Mesendoderm (in vitro differentiated cells): ENCODE measurements at regions not wholly inside any gene's neighbourhood (a gene's known extent, or its start where the extent isn't known, plus 50 kb on each side); places are given as distances from the start of the nearest gene placed in this dataset.

Source experiments
- DNase-seq: peaks from one replicate; pipeline ENCODE4 v3.0.0; 2013
- H2AK5ac ChIP-seq: 2 replicates; pipeline ENCODE4 v1.6.1; 2013; ENCODE audit warnings: low read length, inconsistent platforms
- H2BK120ac ChIP-seq: 2 replicates; pipeline ENCODE4 v1.6.1; 2013; ENCODE audit warnings: low read depth, mild to moderate bottlenecking, low read length, moderate library complexity, mixed read lengths
- H2BK15ac ChIP-seq: replicated peaks from 2 replicates; pipeline ENCODE4 v1.6.1; 2013; ENCODE audit warnings: low read depth, mild to moderate bottlenecking, moderate library complexity
- H2BK5ac ChIP-seq: 2 replicates; pipeline ENCODE4 v1.6.1; 2013; ENCODE audit warnings: low read length, inconsistent platforms
- H3K18ac ChIP-seq: 2 replicates; pipeline ENCODE4 v1.6.1; 2013; ENCODE audit warnings: mild to moderate bottlenecking, low read length, mixed read lengths
- H3K23ac ChIP-seq: one replicate; pipeline ENCODE4 v1.6.1; 2013; ENCODE audit warnings: low read length
- H3K27ac ChIP-seq: 2 replicates; pipeline ENCODE4 v1.5.1; 2013; ENCODE audit warnings: low read depth, mild to moderate bottlenecking, inconsistent platforms, low read length, moderate library complexity
- H3K27me3 ChIP-seq: 2 replicates; pipeline ENCODE4 v1.6.1; 2013; ENCODE audit warnings: low read length, control low read depth, mild to moderate bottlenecking, inconsistent platforms; ENCODE audit not compliant: insufficient read depth, poor library complexity
- H3K36me3 ChIP-seq: 2 replicates; pipeline ENCODE4 v1.6.1; 2013; ENCODE audit warnings: low read length, inconsistent platforms; ENCODE audit not compliant: control insufficient read depth, insufficient read depth
- H3K4ac ChIP-seq: one replicate; pipeline ENCODE4 v1.6.1; 2013; ENCODE audit warnings: low read depth, mild to moderate bottlenecking, low read length, moderate library complexity
- H3K4me1 ChIP-seq: 2 replicates; pipeline ENCODE4 v1.6.1; 2013; ENCODE audit warnings: low read depth, low read length, inconsistent platforms; ENCODE audit not compliant: control insufficient read depth
- H3K4me2 ChIP-seq: 2 replicates; pipeline ENCODE4 v1.6.1; 2013; ENCODE audit warnings: low read length
- H3K4me3 ChIP-seq: 2 replicates; pipeline ENCODE4 v1.5.1; 2013; ENCODE audit warnings: mild to moderate bottlenecking, low read length
- H3K56ac ChIP-seq: one replicate; pipeline ENCODE4 v1.6.1; 2013; ENCODE audit warnings: low read length
- H3K79me1 ChIP-seq: 2 replicates; pipeline ENCODE4 v1.6.1; 2013; ENCODE audit warnings: low read length, inconsistent platforms
- H3K79me2 ChIP-seq: 2 replicates; pipeline ENCODE4 v1.6.1; 2013; ENCODE audit warnings: mild to moderate bottlenecking, low read length; ENCODE audit not compliant: control insufficient read depth, insufficient read depth
- H3K9ac ChIP-seq: 2 replicates; pipeline ENCODE4 v1.6.1; 2013; ENCODE audit warnings: low read length, inconsistent platforms
- H4K5ac ChIP-seq: one replicate; pipeline ENCODE4 v1.6.1; 2013; ENCODE audit warnings: low read length
- H4K8ac ChIP-seq: one replicate; pipeline ENCODE4 v1.6.1; 2013; ENCODE audit warnings: low read depth, mild to moderate bottlenecking, control low read depth, low read length, moderate library complexity
- WGBS: extraction: QIAGEN DNeasy Blood & Tissue Kit; methylation state at CpG from one replicate; pipeline ENCODE4 v1.1.7; 2013; ENCODE audit warnings: low lambda C conversion rate, missing lambda C conversion rate; ENCODE audit not compliant: insufficient coverage; ENCODE audit errors: extremely low coverage; 5-methylcytosine and 5-hydroxymethylcytosine counted together

- Histone ChIP-seq H3K4ac (no peak overlapping the region), H3K23ac (no peak overlapping the region), H3K56ac (no peak overlapping the region), H2BK15ac (no peak overlapping the region), H3K4me2 (no peak overlapping the region), H3K79me2 (no peaks in the 10 kb centered on the region), H2BK5ac (no peak overlapping the region), H3K27ac (no peak overlapping the region), H2BK120ac (no peak overlapping the region), H3K79me1 (no peaks in the 10 kb centered on the region), H4K5ac (no peak overlapping the region), H3K36me3 (no peaks in the 10 kb centered on the region), H4K8ac (no peak overlapping the region), H3K4me3 (no peak overlapping the region), H3K27me3 (no peaks in the 10 kb centered on the region), H3K18ac (no peak overlapping the region), H2AK5ac (no peak overlapping the region), H3K9ac (no peak overlapping the region), H3K4me1 (no peaks in the 10 kb centered on the region)
- no CpG with 5 or more reads among the region's 1 CpG for WGBS
- no peak for DNase-seq
These were observed 486.6 kb downstream of the SOX2 start for GRCh38 chr3:182198345-182198744.

DNA sequence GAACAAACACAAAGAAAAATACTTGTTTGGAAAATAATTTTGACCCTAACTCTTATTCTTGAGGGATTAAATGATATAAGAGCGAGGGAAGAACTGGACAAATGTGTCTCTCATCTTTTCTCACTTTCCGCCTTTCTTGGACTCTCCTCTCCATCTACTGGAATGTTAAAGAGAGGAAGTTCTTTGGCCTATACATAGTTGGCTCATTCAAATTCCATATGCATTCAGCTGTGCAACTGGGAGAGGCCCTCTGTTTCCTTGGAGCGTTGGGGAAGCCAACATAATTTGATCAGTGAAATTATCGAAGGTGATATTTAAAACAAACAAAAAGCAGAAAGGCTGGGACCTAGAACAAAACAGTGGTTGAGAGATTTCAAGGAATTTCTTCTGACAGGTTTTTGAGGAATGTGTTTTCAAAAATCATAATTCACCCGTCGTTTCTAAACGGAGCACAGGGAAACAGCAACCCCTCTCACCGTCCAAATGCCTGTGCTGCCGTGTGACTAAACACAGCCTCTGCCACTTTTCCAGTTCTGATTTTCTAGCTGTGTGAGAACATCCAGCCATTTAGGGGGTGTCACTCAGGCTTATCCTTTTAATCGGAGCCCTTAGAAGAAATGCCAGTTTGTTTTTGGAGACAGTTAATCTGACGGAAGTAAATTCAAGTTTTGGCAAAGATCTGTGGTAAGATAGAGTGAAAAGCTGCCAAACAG lies 489.9 kb downstream of the SOX2 start:
- Histone ChIP-seq H3K79me1 (no peaks in the 10 kb centered on the region), H3K4me1 (no peaks in the 10 kb centered on the region), H3K9ac (no peak overlapping the region), H2BK5ac (no peak overlapping the region), H4K8ac (no peak overlapping the region), H3K4me2 (no peak overlapping the region), H2AK5ac (no peak overlapping the region), H4K5ac (no peak overlapping the region), H3K36me3 (no peaks in the 10 kb centered on the region), H3K4ac (no peak overlapping the region), H3K18ac (no peak overlapping the region), H3K27ac (no peak overlapping the region), H2BK120ac (no peak overlapping the region), H3K56ac (no peak overlapping the region), H3K23ac (no peak overlapping the region), H2BK15ac (no peak overlapping the region), H3K4me3 (no peak overlapping the region), H3K27me3 (no peaks in the 10 kb centered on the region), H3K79me2 (no peaks in the 10 kb centered on the region)
- no CpG with 5 or more reads among the region's 11 CpGs for WGBS
- DNase-seq: no peak

DNA sequence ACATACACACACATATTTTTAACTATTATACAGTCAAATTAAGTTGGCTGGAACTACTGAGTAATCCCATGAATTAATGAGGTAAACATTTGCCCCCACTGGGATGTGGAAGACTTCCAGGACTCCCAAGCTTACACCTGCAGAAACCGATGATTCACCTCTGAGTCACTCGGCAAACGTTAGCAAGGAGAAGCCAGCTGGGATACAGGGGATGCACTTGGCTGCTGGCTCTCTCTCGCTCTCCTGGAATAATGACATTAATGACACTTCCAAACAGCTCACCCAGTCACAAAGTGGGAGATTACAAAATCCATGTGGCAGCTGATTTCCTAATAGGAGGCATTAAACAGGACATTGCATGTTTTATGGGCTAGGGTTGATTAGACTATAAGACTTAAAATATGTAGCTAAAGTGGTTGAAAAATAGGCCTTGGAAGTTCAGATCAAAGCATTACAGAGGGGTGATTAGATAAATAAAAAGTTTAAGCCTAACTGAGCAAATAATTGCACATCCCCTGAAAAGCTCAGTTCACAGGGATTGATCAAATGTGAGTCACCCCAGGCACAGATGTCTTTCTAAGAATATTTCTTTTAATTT lies 500.9 kb downstream of the SOX2 start:
- Histone ChIP-seq H3K9ac (no peak overlapping the region), H4K8ac (no peak overlapping the region), H3K27ac (no peak overlapping the region), H2BK15ac (no peak overlapping the region), H3K18ac (no peak overlapping the region), H2BK5ac (no peak overlapping the region), H3K23ac (no peak overlapping the region), H2BK120ac (no peak overlapping the region), H3K79me2 (no peaks in the 10 kb centered on the region), H3K4me3 (no peak overlapping the region), H3K4me1 (peaks cover 3% of the 10 kb centered on the region), H4K5ac (no peak overlapping the region), H3K36me3 (no peaks in the 10 kb centered on the region), H3K79me1 (no peaks in the 10 kb centered on the region), H3K56ac (no peak overlapping the region), H3K27me3 (no peaks in the 10 kb centered on the region), H3K4me2 (no peak overlapping the region), H3K4ac (no peak overlapping the region), H2AK5ac (no peak overlapping the region)
- WGBS: no CpG with 5 or more reads among the region's 4 CpGs
- peak; percentile 89 for DNase-seq

GRCh38 chr3:182214416-182214815 lies 502.7 kb downstream of the SOX2 start:
- no peak overlapping the region for H3K4ac ChIP-seq
- no peak overlapping the region for H3K9ac ChIP-seq
- H3K4me3 ChIP-seq: no peak overlapping the region
- no peak overlapping the region for H3K27ac ChIP-seq
- H3K18ac ChIP-seq: no peak overlapping the region
- WGBS: no CpG with 5 or more reads among the region's 4 CpGs
- no peaks in the 10 kb centered on the region for H3K36me3 ChIP-seq
- H3K79me1 ChIP-seq: no peaks in the 10 kb centered on the region
- H3K4me2 ChIP-seq: no peak overlapping the region
- H2BK5ac ChIP-seq: no peak overlapping the region
- peaks cover 3% of the 10 kb centered on the region for H3K4me1 ChIP-seq
- no peak overlapping the region for H2BK120ac ChIP-seq
- H3K23ac ChIP-seq: no peak overlapping the region
- H2BK15ac ChIP-seq: no peak overlapping the region
- H3K27me3 ChIP-seq: no peaks in the 10 kb centered on the region
- no peak overlapping the region for H3K56ac ChIP-seq
- H4K5ac ChIP-seq: no peak overlapping the region
- no peak overlapping the region for H4K8ac ChIP-seq
- DNase-seq: no peak
- H3K79me2 ChIP-seq: no peaks in the 10 kb centered on the region
- H2AK5ac ChIP-seq: no peak overlapping the region

DNA sequence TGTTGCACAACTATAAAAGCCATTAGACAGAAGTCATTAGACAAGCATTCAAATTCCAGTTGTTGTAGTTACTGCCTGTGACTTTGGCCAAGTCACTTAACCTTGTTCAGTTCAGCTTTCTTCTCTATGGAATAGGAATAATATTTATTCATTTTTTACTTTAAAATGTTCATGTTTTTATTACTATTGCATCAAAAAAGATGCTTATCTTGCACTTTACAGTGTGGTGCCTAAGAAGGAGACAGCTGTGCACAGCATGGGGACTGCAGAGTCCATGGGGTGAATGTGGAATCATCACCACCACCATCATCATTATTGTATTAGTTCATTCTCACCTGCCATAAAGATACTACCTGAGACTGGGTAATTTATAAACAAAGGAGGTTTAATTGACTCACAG lies 504.2 kb downstream of the SOX2 start:
- Histone ChIP-seq H3K79me1 (no peaks in the 10 kb centered on the region), H3K18ac (no peak overlapping the region), H2BK5ac (no peak overlapping the region), H3K4ac (no peak overlapping the region), H2AK5ac (no peak overlapping the region), H3K4me2 (no peak overlapping the region), H2BK120ac (no peak overlapping the region), H4K8ac (no peak overlapping the region), H3K79me2 (no peaks in the 10 kb centered on the region), H3K36me3 (no peaks in the 10 kb centered on the region), H3K27me3 (no peaks in the 10 kb centered on the region), H3K27ac (no peak overlapping the region), H3K4me1 (peaks cover 3% of the 10 kb centered on the region), H2BK15ac (no peak overlapping the region), H3K9ac (no peak overlapping the region), H3K4me3 (no peak overlapping the region), H3K56ac (no peak overlapping the region), H4K5ac (no peak overlapping the region), H3K23ac (no peak overlapping the region)
- no peak for DNase-seq
